22Rv1 (cell line): ENCODE measurements at regions not wholly inside any gene's neighbourhood (a gene's known extent, or its start where the extent isn't known, plus 50 kb on each side); places are given as distances from the start of the nearest gene placed in this dataset.

Experiments
- ZFX ChIP-seq: fragments of 450-650 bp; IDR thresholded peaks from 2 replicates; pipeline ENCODE4 v1.6.1; 2017; ENCODE audit warnings: antibody characterized with exemption, borderline replicate concordance
- TF ChIP-seq, protein P1 (sequence below): fragments of 450-650 bp; IDR thresholded peaks from 2 replicates; pipeline ENCODE4 v1.5.1; 2017; ENCODE audit warnings: mild to moderate bottlenecking

- TF ChIP-seq, protein P1, sequence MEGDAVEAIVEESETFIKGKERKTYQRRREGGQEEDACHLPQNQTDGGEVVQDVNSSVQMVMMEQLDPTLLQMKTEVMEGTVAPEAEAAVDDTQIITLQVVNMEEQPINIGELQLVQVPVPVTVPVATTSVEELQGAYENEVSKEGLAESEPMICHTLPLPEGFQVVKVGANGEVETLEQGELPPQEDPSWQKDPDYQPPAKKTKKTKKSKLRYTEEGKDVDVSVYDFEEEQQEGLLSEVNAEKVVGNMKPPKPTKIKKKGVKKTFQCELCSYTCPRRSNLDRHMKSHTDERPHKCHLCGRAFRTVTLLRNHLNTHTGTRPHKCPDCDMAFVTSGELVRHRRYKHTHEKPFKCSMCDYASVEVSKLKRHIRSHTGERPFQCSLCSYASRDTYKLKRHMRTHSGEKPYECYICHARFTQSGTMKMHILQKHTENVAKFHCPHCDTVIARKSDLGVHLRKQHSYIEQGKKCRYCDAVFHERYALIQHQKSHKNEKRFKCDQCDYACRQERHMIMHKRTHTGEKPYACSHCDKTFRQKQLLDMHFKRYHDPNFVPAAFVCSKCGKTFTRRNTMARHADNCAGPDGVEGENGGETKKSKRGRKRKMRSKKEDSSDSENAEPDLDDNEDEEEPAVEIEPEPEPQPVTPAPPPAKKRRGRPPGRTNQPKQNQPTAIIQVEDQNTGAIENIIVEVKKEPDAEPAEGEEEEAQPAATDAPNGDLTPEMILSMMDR, result no peak
- TF ChIP-seq ZFX, result no peak
Measured at GRCh38 chr9:69993110-69993509, 50.5 kb upstream of the MAMDC2 start.
